Activated CD4-positive, alpha-beta T cell treated with anti-CD3 and anti-CD28 coated beads for 36 hours (primary cell): ENCODE measurements at regions not wholly inside any gene's neighbourhood (a gene's known extent, or its start where the extent isn't known, plus 50 kb on each side); places are given as distances from the start of the nearest gene placed in this dataset.
"Not testable (repeated sequence)": the region's sequence is repeated elsewhere in the genome, so short reads cannot be mapped to it uniquely, and the experiment has no call there.

Experiments used
- ATAC-seq: fragments of 200-7000 bp; cut with Tn5 transposase; one replicate; pipeline ENCODE4 v1.10.0; 2021; ENCODE audit warnings: mild to moderate bottlenecking, moderate library complexity
- CTCF ChIA-PET: fragments of 350-600 bp; sonication (Branson Sonifier 250); formaldehyde crosslinking; loops from one replicate; lab custom pipeline; 2021; ENCODE audit warnings: antibody characterized with exemption; lab: Charles Lee
- POLR2A ChIA-PET: fragments of 350-600 bp; sonication (Branson Sonifier 250); formaldehyde crosslinking; loops from one replicate; lab custom pipeline; 2021; ENCODE audit warnings: antibody characterized with exemption, inconsistent platforms; lab: Charles Lee
- DNase-seq: peaks from one replicate; pipeline ENCODE4 v3.0.0-alpha.2; 2020
- H3K27ac Mint-ChIP-seq: one replicate; pipeline ENCODE4 v1.8.0; 2021; ENCODE audit warnings: mixed read lengths
- H3K27me3 Mint-ChIP-seq: one replicate; pipeline ENCODE4 v1.8.0; 2021; ENCODE audit warnings: mixed read lengths
- H3K36me3 Mint-ChIP-seq: one replicate; pipeline ENCODE4 v1.8.0; 2021; ENCODE audit warnings: low read depth, mixed read lengths
- H3K4me1 Mint-ChIP-seq: one replicate; pipeline ENCODE4 v1.8.0; 2021; ENCODE audit warnings: mixed read lengths
- H3K4me3 Mint-ChIP-seq: one replicate; pipeline ENCODE4 v1.8.0; 2021; ENCODE audit warnings: mild to moderate bottlenecking, moderate library complexity, mixed read lengths
- H3K9me3 Mint-ChIP-seq: one replicate; pipeline ENCODE4 v1.8.0; 2021; ENCODE audit warnings: low read depth, mixed read lengths
- intact Hi-C, 2 experiments: fragments of 100-400 bp; cut with DNase I in 1 of 2; cut with micrococcal nuclease in 1 of 2; formaldehyde crosslinking; loops; one replicate each; pipeline versions ENCODE4 v1.14.2 to v1.15.1; 2022 to 2024; cut with DNase I, micrococcal nuclease

DNA sequence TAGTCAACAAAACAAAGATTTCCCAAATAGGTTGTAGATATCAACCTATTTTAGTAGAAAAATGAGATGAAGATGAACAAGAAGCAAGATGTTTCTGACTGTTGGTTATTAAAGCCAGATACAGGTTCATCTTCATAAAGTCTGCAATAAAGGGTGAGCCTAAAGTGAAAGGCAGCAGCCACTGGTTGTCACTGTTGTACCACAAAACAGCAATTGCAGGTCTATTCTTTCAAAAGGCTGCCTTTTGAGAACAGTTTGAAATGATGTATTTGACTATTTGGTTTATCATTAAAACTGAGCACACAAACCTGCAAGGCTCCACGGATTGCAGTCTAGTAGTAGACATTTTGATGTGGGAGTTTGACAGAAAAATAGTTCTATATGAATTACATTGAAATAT, 543.4 kb downstream of the GBE1 start:
- ATAC-seq (no peak), DNase-seq (no peak)
- Mint-ChIP-seq H3K4me1 (no peaks in the 10 kb centered on the region), H3K4me3 (no peak overlapping the region), H3K27ac (no peak overlapping the region), H3K27me3 (no peaks in the 10 kb centered on the region), H3K36me3 (no peaks in the 10 kb centered on the region), H3K9me3 (no peaks in the 10 kb centered on the region)
- ChIA-PET CTCF (no interaction called here), POLR2A (no interaction called here)
- intact Hi-C loops: no loop called here

DNA sequence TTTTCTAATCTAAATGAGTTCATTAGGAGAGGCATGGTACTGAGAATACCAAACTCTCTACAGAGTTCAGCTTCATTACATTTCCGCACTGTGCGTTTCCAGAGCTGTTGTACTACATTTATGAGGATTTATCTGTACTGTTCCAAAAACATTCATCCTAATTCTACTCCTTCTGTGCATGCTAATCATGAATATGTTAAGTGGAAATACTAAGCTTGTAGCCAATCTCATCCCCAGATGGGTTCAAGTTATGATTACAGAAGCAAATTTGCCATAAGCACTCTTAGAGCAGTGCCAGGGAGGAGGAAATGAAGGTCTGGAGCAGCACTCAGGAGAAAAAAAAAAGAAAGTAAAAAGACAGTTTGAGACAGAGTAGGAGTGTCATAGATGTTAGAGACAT, 544.3 kb downstream of the GBE1 start:
- CTCF ChIA-PET: no interaction called here
- H3K36me3 Mint-ChIP-seq: no peaks in the 10 kb centered on the region
- POLR2A ChIA-PET: no interaction called here
- H3K9me3 Mint-ChIP-seq: no peaks in the 10 kb centered on the region
- no peak overlapping the region for H3K27ac Mint-ChIP-seq
- ATAC-seq (no peak), DNase-seq (no peak)
- no peak overlapping the region for H3K4me3 Mint-ChIP-seq
- H3K27me3 Mint-ChIP-seq: no peaks in the 10 kb centered on the region
- H3K4me1 Mint-ChIP-seq: no peaks in the 10 kb centered on the region
- intact Hi-C loops: no loop called here

DNA sequence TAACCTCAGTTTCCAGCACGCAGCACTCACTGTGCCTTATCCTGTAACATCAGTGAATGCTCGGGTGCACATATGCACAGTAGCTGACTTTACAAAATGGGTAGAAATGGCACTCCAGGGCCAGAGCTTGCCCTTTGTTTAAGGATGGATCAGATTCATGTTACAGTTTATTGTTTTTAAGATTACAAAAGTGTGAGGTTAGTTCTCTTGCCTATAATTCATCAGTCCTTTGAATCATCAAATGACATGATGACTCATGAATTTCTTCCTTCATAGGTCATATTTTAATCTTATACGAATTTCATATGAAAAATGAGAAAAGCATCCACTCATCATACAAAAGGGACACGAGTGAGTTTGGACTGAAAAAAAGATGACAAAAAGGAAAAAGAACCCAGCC, 545.3 kb downstream of the GBE1 start:
- ChIA-PET POLR2A (no interaction called here), CTCF (no interaction called here)
- no peaks in the 10 kb centered on the region for H3K9me3 Mint-ChIP-seq
- DNase-seq: no peak
- H3K27ac Mint-ChIP-seq: no peak overlapping the region
- H3K36me3 Mint-ChIP-seq: no peaks in the 10 kb centered on the region
- no peaks in the 10 kb centered on the region for H3K27me3 Mint-ChIP-seq
- H3K4me3 Mint-ChIP-seq: no peak overlapping the region
- ATAC-seq: no peak
- intact Hi-C loops: no loop called here
- H3K4me1 Mint-ChIP-seq: no peaks in the 10 kb centered on the region

DNA sequence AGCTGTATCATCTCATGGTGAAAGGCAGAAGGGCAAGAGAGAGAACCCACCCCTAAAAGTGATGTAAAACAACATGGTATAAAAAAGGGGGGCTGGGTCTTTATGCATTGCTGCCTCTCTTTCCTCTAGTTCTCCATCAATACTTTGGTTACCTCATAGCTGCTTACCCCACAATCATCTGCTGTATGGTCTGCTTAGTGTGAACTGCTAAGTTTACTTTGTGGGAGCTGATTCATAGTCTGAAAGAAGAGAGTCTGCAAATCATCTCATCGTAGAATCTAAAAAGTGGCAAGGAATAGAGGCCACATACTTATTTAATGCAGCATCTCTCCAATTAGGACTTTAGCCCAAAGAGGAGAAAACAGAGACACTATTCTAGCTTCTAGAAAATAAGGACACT, 546.8 kb downstream of the GBE1 start:
- H3K27ac Mint-ChIP-seq: no peak overlapping the region
- DNase-seq (no peak), ATAC-seq (no peak)
- no peaks in the 10 kb centered on the region for H3K9me3 Mint-ChIP-seq
- H3K4me3 Mint-ChIP-seq: no peak overlapping the region
- H3K36me3 Mint-ChIP-seq: no peaks in the 10 kb centered on the region
- H3K4me1 Mint-ChIP-seq: no peaks in the 10 kb centered on the region
- CTCF ChIA-PET: no interaction called here
- POLR2A ChIA-PET: no interaction called here
- intact Hi-C loops: no loop called here
- H3K27me3 Mint-ChIP-seq: no peaks in the 10 kb centered on the region

DNA sequence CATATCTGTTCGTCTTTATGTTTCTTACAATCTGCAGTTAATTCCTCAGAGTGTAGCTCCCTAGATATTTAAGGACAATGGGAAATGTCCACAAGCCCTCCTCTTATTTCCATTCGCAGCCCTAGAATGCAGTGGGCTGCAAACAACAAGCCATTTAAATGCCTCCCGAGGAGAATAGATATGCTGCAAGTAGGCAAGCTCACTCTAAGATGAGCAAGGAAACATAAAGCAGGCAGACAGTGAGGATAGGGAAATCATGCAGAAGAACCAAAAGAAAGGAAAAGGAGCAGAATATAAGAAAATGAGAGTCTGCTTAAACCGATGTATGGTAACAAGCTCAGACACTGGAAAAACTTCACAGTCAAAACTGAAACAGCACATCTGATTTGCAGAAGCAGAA, 561.9 kb downstream of the GBE1 start:
- Mint-ChIP-seq H3K27ac (no peak overlapping the region), H3K27me3 (no peaks in the 10 kb centered on the region), H3K9me3 (no peaks in the 10 kb centered on the region), H3K4me1 (no peaks in the 10 kb centered on the region), H3K36me3 (no peaks in the 10 kb centered on the region), H3K4me3 (no peak overlapping the region)
- CTCF ChIA-PET: no interaction called here
- ATAC-seq (no peak), DNase-seq (no peak)
- intact Hi-C loops: no loop called here
- POLR2A ChIA-PET: no interaction called here

DNA sequence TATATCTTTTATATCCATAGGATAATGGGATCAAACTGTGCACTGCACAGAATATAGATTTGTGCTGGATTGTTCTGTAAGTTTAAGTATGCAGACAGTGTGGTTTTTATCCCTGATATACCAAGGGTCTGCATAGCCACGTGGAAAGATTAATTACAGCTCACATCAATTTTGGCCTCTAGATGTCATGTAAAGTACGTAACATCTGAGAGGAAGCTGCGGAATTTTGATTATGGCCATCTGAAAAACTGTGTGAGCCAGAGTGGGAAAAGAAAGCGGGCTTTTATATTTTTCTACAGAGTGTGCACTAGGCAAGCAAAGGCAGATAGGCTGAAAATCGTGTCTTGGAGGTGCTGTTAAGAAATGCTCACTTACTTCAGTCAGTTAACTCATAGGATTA, 562.7 kb downstream of the GBE1 start:
- ChIA-PET POLR2A (no interaction called here), CTCF (no interaction called here)
- Mint-ChIP-seq H3K27me3 (no peaks in the 10 kb centered on the region), H3K36me3 (no peaks in the 10 kb centered on the region), H3K27ac (no peak overlapping the region), H3K4me3 (no peak overlapping the region), H3K4me1 (no peaks in the 10 kb centered on the region), H3K9me3 (no peaks in the 10 kb centered on the region)
- intact Hi-C loops: no loop called here
- DNase-seq (no peak), ATAC-seq (no peak)

DNA sequence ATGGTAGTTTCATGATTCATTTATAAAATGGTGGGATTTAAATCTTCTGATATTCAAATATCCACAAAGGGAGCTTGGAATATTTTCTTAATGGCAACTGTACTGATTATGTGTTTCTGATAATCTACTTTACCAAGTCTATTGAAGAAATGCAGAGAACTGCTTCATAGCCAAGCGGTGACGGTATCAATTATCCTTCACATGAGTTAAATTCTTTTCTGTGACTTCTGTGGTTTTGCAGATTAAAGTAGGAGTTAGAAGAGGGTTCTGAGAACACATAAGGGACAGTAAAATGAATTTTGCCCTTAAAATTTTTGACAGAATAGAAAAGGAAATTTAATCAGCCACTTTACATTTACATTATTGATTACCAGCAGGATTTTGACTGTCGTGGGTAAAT, 563.2 kb downstream of the GBE1 start:
- intact Hi-C loops: no loop called here
- POLR2A ChIA-PET: no interaction called here
- CTCF ChIA-PET: no interaction called here

DNA sequence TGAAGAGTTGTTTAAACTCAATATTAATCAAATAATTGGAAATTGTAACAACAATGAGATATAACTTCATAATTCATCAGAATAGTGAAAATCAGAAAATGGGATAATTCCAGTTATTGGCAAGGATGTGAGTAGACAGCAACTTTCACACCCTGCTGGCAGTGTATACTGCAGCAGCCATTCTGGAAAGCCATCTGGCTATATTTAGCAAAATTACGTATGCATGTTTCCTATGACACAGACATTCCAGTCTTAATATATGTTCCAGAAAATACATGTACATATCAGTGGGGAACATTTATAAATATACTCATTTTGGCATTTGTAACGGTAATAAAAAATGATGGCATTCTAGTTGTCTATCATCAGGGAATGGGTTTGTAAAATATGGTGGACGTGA, 564.1 kb downstream of the GBE1 start:
- Mint-ChIP-seq H3K4me1 (no peaks in the 10 kb centered on the region), H3K27me3 (no peaks in the 10 kb centered on the region)

More for the DNA sequence above, 563.2 kb downstream of the GBE1 start:
- H3K27me3 Mint-ChIP-seq: no peaks in the 10 kb centered on the region
- ATAC-seq (no peak), DNase-seq (no peak)
- no peak overlapping the region for H3K4me3 Mint-ChIP-seq
- H3K27ac Mint-ChIP-seq: no peak overlapping the region
- H3K36me3 Mint-ChIP-seq: no peaks in the 10 kb centered on the region
- no peaks in the 10 kb centered on the region for H3K4me1 Mint-ChIP-seq
- no peaks in the 10 kb centered on the region for H3K9me3 Mint-ChIP-seq

DNA sequence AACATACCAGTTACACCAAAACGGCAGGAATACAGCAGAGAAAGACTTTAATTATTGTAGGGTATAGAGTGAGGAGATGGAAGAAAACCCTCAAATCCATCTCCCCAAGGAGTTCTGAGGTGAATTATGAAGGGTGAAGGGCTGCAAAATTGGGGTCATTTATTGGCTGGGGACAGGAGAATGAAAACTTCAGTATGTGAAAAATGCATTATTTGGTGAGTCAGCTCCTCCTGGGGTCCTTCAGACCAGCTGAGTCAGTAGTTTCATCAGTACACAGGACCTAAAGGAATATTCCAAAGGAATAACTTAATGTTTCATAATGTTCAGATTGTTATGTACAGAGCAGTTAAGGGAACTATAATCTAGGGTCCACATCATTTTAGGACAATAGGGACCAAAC, 566.0 kb downstream of the GBE1 start:
- no peak overlapping the region for H3K4me3 Mint-ChIP-seq
- ChIA-PET CTCF (no interaction called here), POLR2A (no interaction called here)
- no peak for DNase-seq
- H3K9me3 Mint-ChIP-seq: peaks cover 1% of the 10 kb centered on the region
- intact Hi-C loops: no loop called here
- H3K4me1 Mint-ChIP-seq: no peaks in the 10 kb centered on the region
- no peak overlapping the region for H3K27ac Mint-ChIP-seq
- ATAC-seq: no peak
- no peaks in the 10 kb centered on the region for H3K36me3 Mint-ChIP-seq
- H3K27me3 Mint-ChIP-seq: no peaks in the 10 kb centered on the region

More for the DNA sequence above, 564.1 kb downstream of the GBE1 start:
- ATAC-seq: no peak
- no peak for DNase-seq
- H3K9me3 Mint-ChIP-seq: no peaks in the 10 kb centered on the region
- no peaks in the 10 kb centered on the region for H3K36me3 Mint-ChIP-seq
- no peak overlapping the region for H3K27ac Mint-ChIP-seq
- POLR2A ChIA-PET: no interaction called here
- no peak overlapping the region for H3K4me3 Mint-ChIP-seq
- CTCF ChIA-PET: interaction anchor here (0.6 kb wide), 1 partner anchor 1887 kb away, joined by 3 read pairs; no protein-coding TSS in a partner anchor
- intact Hi-C loops: no loop called here

DNA sequence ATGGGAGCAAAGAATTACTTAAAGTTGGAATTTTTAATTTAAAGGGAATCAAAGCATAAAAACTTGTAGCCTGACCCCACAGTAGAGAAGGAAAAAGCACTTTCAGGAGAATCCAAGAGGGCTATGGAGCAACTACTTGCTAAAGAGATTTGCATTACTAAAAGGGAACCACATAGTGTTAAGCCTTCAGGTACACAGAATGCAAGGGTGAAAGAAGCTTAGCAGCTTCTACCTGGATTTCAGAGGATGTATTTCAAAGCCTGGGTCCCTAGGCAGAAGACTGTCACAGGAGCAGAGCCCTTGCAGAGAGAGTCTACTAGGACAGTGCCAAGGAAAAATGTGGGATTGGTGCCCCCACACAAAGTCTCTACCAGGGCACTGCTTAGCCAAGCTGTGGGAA, 575.0 kb downstream of the GBE1 start:
- DNase-seq: no peak
- no peak overlapping the region for H3K4me3 Mint-ChIP-seq
- no peak for ATAC-seq
- no peaks in the 10 kb centered on the region for H3K27me3 Mint-ChIP-seq
- H3K9me3 Mint-ChIP-seq: peaks cover 29% of the 10 kb centered on the region
- H3K4me1 Mint-ChIP-seq: no peaks in the 10 kb centered on the region
- CTCF ChIA-PET: no interaction called here
- POLR2A ChIA-PET: no interaction called here
- intact Hi-C loops: no loop called here
- no peaks in the 10 kb centered on the region for H3K36me3 Mint-ChIP-seq
- no peak overlapping the region for H3K27ac Mint-ChIP-seq

DNA sequence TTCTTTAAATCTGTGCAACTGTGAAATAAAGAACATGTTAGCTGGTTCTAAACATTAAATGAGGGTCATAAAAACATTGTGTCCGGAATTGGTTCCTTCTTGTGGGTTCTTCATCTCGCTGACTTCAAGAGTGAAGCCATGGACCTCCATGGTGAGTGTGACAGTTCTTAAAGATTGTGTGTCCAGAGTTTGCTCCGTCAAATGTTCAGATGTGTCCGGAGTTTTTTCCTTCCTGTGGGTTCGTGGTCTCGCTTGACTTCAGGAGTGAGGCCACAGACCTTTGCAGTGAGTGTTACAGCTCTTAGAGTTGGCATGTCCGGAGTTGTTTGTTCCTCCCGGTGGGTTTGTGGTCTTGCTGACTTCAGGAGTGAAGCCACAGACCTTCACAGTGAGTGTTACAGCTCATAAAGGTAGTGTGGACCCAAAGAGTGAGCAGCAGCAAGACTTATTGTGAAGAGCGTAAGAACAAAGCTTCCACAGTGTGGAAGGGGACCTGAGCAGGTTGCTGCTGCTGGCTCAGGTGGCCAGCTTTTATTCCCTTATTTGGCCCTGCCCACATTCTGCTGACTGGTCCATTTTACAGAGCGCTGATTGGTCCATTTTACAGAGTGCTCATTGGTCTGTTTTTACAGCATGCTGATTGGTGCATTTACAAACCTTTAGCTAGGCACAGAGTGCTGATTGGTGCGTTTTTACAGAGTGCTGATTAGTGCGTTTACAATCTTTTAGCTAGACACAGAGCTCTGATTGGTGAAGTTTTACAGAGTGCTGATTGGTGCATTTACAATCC, 579.2 kb downstream of the GBE1 start:
- H3K27me3 Mint-ChIP-seq, ATAC-seq, H3K4me1 Mint-ChIP-seq, POLR2A ChIA-PET, H3K4me3 Mint-ChIP-seq, H3K36me3 Mint-ChIP-seq, intact Hi-C loops, H3K27ac Mint-ChIP-seq, DNase-seq: not testable (repeated sequence)
- peaks cover 26% of the 10 kb centered on the region for H3K9me3 Mint-ChIP-seq
- CTCF ChIA-PET: interaction anchor here (0.7 kb wide), 1 partner anchor 161 kb away, joined by 4 read pairs; no protein-coding TSS in a partner anchor

DNA sequence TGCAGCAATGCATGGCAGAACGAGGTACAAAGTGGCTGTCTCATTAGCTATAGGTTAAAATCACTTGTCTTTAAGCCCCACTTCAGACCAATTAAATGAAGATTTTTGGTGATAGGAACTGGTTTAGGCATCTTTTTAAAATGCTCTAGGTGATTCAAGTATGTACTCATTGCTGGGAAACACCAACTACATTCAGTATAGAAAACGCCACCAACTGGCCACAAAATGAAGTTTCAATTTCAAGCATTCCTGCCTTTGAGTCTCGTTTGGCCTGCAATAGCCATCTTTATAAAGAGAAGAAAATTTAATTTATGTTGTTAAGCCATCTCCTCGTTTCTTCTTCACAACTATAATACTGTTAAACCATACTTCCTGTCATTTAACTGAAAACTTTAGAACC, 587.9 kb downstream of the GBE1 start:
- intact Hi-C loops: no loop called here
- ChIA-PET POLR2A (no interaction called here), CTCF (no interaction called here)
- H3K27me3 Mint-ChIP-seq: no peaks in the 10 kb centered on the region
- H3K27ac Mint-ChIP-seq: no peak overlapping the region
- H3K9me3 Mint-ChIP-seq: peaks cover 2% of the 10 kb centered on the region
- ATAC-seq: no peak
- H3K36me3 Mint-ChIP-seq: no peaks in the 10 kb centered on the region
- DNase-seq: no peak
- H3K4me1 Mint-ChIP-seq: no peaks in the 10 kb centered on the region
- no peak overlapping the region for H3K4me3 Mint-ChIP-seq
